Fibroblast of lung (primary cell): ENCODE measurements at regions not wholly inside any gene's neighbourhood (a gene's known extent, or its start where the extent isn't known, plus 50 kb on each side); places are given as distances from the start of the nearest gene placed in this dataset.
"Not testable (repeated sequence)": the region's sequence is repeated elsewhere in the genome, so short reads cannot be mapped to it uniquely, and the experiment has no call there.

Experiments used
- CTCF ChIP-seq, 2 donors: IDR thresholded peaks in 1 of 2; conservative IDR thresholded peaks in 1 of 2; 1 replicate in 1 of 2; 2 replicates in 1 of 2; pipeline ENCODE4 v1.5.1; 2011 to 2012; ENCODE audit warnings: low read length in 2 of 2, control low read depth in 1 of 2, inconsistent platforms in 1 of 2, low read depth in 1 of 2, mild to moderate bottlenecking in 1 of 2
- EZH2 ChIP-seq: IDR thresholded peaks from 2 replicates; pipeline ENCODE4 v1.5.1; 2012; ENCODE audit warnings: low read length, control low read depth, mild to moderate bottlenecking; ENCODE audit errors: missing control alignments

- not testable (repeated sequence) for TF ChIP-seq EZH2; CTCF (conservative IDR thresholded peaks at IDR 0.05 in 1 of 2, IDR thresholded peaks at IDR 0.05 in 1 of 2; ENCODE audit: low read depth in 1 of 2, low read length in 2 of 2)
Measured at GRCh38 chr15:92768131-92768530, 112.6 kb upstream of the FAM174B start.
